DLD1 (cell line): ENCODE measurements at regions not wholly inside any gene's neighbourhood (a gene's known extent, or its start where the extent isn't known, plus 50 kb on each side); places are given as distances from the start of the nearest gene placed in this dataset.
"Not testable (repeated sequence)": the region's sequence is repeated elsewhere in the genome, so short reads cannot be mapped to it uniquely, and the experiment has no call there.

Source experiments
- in situ Hi-C: cut with HindIII; loops from 2 replicates; pipeline ENCODE4 v1.10.0; 2017; ENCODE audit warnings: low sequenced_read_pairs

DNA sequence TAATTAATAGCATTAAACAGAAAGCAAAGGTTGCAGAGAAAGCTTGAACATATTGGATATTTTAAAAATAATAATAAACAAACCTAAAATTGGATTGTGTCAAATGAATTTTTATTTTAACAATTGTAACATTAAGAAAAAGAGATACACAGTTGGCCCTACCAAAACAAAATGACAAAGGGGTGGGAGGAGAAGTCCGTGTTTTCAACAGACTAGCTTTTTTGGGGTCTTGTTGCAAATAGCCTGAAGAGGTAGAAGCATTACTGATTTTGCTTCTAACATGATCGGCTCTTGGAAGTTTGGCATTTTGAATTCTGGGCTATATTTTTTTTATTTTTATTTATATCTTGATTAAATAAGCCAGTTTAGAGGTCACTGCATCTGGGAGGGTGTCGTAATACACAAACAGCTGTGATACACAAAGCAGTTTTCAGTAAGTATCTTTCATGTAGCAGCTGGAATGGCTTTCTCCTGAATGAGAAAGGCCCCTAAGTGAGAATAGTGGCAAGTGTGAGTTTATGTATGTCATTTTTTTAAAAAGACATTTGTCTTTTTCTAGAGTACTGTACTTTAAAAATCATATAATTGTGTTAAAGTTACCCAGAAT lies 85.5 kb upstream of the ZNF217 start:
- in situ Hi-C loops: no loop called here

DNA sequence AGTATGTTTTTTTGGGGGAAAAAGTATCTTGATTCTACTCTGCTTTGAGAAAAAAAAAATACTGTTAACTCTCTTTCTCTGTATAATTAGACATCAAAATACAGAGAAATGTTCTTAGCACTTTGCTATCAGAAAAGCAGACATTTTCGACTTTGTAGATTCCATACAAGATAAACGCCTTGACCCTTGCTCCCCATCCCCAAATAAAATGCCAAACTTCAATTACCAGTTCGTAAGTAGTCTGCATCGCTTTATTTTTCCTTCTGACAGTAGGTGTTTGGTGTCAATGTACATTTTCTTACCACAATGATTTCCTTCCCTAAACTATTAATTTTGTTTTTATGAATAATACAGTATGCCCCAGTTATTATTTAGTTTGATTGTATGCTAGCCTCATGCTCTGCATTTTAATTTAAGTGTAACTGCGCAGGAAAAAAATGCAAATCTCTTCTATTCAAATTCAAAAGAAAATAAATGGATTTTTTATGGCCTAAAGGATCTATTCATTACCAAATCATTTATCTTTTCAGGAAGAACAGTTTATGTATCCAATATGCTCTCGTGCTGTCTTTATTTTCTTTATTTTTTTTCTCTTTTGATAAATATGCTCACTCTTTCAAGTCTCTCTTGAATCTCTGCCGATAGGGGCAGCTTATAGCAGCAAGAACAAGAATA lies 84.8 kb upstream of the ZNF217 start:
- in situ Hi-C loops: no loop called here

DNA sequence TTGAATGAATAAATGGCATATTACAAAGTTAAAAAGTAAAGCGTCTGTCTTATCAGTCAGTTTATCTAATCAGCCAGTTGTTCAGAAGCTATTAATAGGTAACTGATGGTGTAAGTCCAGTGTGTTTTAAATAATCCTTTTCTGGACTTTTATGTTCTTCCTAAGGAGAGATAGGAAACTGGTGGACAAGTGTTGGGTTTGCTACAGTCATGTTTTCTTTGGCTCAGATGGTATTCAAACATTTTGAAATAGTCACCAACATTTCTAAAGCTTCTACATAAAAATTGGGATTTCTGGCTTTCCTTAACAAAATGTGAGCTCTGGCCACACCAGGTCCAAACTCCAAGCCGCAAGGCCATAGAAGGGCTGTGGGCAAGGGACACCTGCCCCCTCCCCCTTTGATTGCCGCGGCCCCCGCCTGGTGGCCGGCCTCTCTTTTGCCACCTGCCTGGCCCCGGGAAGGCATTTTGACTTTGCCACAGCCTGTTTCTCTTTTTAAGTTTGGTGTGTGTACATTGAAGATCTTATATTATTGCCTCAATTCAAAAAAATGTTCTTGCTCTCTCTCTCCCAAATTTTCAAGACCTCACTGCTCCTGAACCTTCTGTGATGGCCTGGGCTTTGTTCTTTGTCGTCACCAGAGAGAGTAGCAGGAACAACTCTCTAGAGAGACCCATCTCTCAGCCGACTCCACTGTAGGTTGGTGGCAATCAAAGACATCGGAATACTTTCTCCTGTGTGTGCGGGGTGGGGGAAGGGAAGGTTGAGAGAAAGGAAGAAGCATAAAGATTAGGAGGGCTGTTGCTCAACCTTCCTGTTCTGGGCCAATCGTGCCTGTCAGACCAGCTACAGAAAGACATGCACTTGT lies 84.0 kb upstream of the ZNF217 start:
- in situ Hi-C loops: no loop called here

DNA sequence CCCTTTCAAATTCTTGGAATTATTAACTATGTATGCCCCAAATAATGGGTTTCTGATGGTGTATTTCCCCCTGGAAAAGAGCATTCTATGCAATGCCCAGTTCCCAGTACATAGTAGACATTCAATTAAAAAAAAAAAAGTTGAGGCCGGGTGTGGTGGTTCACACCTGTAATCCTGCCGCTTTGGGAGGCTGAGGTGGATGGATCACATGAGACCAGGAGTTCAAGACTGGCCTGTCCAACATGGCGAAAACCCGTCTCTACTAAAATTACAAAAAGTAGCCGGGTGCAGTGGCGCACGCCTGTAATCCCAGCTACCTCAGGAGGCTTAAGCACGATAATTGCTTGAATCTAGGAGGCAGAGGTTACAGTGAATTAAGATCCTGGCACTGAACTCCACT lies 83.3 kb upstream of the ZNF217 start:
- in situ Hi-C loops: no loop called here

DNA sequence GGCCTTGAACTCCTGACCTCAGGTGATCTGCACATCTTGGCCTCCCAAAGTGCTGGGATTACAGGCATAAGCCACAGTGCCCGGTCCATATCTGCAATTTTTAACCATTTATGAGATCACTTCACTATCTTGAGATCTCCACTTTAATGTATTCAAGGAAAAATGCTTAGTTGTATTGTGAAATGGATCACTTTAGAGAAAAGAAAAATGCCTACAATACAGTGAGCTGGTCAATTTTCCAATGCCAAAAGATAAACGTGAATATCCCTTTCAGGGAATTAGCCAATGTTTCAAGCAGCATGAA lies 82.8 kb upstream of the ZNF217 start:
- in situ Hi-C loops: no loop called here

DNA sequence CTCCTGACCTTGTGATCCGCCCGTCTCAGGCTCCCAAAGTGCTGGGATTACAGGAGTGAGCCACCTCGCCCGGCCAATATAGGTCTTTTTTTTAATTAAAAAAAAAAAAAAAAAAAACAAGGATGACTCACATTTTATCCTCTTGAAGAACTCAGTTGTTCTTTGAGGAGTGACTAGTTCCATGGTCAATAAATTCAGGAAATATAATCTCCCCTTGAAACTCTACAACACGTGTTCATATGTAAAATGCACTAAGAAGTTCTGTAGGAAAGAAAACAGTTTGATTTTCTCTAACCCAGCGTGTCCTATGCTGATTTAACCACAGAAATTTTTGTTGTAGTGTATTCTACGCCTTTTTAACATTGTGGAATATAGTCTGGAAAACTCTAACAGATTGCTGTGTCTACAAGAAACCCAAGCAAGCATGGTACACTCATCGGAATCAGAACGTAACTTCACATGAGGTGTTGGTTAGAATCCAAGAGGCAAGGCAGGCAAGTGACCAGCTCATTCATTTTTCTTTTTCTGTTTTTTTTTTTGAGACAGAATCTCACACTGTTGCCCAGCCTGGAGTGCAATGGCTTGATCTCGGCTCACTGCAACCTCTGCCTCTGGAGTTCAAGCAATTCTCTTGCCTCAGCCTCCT lies 79.0 kb upstream of the ZNF217 start:
- in situ Hi-C loops: no loop called here

DNA sequence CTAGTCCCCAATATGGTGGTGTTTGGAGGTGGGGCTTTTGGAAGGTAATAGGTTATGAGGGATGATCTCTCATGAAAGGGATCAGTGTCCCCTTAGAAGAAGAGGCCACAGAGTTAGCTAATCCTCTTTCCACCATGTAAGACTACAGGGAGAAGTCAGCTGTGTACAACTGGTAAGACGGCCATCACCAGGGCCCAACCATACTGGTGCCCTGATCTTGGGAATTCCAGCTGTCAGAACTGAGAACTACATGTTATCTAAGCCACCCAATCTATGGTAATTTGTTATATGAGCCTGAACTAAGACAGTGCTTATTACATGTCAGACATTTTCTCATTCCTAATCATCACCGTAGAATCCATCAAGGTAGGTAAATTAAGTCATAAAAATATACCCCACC lies 77.7 kb upstream of the ZNF217 start:
- in situ Hi-C loops: no loop called here

DNA sequence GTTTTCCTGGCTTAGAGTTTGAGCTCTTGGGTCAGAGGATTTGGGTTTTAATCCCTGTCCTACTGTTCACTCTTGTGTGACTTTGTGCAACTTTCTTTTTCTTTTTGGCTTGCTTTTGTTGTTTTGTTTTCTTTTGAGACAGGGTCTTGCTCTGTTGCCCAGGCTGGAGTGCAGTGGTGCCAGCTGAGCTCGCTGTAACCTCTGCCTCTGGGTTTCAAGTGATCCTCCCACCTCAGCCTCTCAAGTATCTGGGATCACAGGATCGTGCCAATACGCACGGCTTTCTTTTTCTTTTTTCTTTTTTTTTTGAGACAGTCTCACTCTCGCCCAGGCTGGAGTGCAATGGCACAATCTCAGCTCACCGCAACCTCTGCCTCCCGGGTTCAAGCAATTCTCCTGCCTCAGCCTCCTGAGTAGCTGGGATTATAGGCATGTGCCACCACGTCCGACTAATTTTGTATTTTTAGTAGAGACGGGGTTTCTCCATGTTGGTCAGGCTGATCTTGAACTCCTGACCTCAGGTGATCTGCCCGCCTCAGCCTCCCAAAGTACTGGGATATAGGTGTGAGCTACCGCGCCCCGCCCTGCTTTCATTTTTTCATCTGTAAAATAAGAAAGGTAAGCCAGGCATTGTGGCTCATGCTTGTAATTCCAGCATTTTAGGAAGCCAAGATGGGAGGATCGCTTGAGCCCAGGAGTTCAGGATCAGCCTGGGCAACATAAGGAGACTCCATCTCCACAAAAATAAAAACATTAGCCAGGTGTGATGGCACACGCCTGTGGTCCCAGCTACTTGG lies 76.1 kb upstream of the ZNF217 start:
- in situ Hi-C loops: not testable (repeated sequence)

DNA sequence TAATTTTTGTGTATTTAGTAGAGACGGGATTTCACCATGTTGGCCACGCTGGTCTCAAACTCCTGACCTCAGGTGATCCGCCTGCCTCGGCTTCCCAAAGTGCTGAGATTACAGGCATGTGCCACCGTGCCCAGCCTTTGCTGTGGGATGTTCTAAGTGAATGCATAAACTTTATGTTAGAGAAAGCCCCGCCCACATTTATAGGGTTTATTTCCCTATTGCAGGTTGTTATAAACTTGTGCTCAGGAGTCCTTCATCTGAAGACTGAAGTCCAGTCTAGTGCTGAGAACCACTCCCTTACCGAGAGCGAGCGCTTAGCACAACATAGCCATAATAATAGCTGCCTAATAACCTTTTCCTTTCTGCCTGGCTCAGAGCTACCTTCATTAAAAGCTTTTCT lies 75.4 kb upstream of the ZNF217 start:
- in situ Hi-C loops: no loop called here

DNA sequence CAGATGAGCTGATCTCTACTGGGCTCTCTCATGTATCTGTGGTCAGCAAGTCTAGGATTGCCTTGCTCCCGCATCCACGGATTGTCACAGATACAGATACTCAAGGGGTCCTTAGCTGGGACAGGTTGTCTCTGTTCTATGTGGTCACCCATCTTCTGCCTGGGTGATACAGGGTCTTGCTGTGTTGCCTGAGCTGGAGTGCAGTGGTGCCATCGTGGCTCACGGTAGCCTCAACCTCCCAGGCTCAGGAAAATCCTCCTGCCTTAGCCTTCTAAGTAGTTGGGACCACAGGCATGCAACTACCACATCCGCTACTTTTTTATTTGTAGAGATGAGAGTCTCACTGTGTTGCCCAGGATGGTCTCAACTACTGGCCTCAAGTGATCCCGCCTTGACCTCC lies 72.5 kb upstream of the ZNF217 start:
- in situ Hi-C loops: no loop called here

DNA sequence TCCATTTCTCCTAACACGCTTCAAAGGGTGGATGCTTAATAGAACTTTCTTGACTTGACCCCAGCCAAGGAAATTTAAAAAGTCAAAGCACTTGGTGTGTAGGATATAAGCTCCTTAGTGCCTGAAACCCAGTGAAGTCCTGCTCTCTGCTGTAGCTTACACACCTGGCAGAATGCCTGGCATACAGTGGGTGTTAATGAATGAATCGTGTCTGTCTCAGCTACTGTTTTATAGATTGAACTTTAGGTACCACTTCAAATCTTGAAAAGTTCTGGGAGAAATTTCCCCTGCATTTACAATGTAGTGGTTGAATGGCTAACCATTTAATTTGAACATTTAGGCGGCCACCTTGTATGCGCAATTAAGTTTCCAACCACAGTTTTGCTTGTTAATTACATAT lies 70.5 kb upstream of the ZNF217 start:
- in situ Hi-C loops: no loop called here

DNA sequence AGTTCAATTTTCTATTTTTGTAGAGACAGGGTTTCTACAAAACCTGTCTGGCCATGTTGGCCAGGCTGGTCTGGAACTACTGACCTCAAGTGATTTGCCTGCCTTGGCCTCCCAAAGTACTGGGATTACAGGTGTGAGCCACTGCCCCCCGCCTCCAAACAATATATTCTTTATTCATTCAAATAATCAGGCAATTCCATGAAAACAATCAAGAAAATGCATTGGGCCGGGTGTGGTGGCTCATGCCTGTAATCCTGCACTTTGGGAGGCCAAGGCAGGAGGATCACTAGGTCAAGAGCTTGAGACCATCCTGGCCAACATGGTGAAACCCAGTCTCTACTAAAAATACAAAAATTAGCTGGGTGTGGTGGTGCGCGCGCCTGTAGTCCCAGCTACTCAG lies 69.9 kb upstream of the ZNF217 start:
- in situ Hi-C loops: not testable (repeated sequence)

DNA sequence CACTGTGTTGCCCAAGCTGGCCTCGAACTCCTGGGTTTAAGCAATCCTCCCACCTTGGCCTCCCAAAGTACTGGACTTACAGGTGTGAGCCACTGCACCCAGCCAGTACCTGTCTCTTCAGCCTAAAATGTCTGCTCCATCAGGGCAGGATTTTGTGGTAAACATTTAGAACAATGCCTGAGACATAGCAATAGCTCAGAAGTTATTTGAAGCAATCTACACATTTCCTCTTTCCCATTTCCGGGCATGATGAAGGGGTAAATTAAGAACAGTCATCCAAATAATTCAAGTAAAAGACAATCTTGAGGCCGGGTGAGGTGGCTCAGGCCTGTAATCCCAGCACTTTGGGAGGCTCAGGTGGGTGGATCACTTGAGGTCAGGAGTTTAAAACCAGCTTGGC lies 69.0 kb upstream of the ZNF217 start:
- in situ Hi-C loops: no loop called here

DNA sequence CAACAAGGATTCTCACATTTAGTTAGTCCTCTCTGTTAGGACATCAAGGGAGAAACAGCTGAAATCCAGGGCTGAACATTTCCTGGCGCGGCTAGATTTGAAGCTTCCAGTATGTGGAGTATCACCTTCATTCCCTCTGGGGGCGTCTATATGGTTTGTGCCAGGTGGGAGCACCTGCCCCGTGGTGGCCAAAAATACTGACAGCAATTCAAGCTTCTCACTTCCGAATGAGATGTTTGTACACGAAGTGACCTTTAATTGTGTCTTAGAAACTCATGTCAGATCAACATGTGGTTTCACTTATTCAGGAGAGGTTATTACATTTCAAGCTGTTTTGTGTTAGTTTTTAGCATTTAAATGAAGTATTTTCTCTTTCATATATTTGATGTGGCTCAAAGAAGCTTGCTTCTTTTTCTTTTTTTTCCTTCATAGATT lies 67.3 kb upstream of the ZNF217 start:
- in situ Hi-C loops: no loop called here

DNA sequence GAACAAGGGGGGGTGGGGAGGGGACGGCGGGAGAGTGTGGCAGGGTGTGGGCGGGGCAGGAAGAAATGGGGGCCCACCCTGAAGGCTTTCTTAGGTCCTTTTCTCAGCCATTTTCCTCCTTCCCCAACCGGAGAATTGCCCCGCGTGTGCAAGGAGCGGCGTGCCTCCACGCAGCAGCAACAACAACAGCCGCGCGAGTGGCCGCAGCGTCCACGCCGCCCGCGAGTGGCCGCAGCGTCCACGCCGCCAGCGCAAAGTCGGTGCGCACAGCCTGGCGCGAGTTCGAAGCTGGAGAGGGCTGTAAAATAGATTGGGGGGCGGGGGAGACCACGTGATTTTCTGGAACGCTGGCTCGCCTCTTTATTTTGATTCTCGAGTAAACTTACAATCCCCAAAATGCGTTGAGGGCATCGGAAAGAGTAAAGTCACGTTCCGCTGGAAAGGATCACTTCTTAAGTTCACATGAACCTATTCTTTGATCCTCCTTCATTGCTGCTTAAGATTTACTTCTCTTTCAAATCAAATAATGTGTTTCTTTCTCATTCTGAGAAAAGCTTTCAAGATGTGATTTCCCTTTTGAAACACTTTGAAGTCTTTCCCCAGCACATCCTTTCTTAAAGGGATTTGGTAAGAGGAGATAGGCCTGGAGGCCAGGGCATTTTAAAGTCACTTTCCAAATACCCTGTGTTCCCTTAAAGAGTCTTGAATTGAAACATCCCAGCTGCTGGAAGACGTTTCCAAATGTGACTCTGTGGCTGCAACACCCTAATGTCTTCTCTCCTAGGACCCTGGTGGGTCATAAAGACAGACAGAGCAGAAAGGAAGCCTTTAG lies 66.7 kb upstream of the ZNF217 start:
- in situ Hi-C loops: no loop called here

DNA sequence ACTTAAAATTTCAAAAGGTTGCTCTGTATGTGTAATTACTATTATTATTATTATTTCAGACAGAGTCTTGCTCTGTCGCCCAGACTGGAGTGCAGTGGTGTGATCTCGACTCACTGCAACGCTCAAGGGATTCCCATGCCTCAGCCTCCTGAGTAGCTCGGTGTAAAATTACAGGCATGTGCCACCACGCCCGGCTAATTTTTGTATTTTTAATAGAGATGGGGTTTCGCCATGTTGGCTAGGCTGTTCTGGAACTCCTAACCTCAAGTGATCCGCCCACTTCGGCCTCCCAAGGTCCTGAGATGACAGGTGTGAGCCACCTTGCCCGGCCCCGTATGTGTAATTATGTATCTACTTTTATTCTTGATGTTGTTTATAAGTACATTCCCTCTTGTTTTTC lies 65.3 kb upstream of the ZNF217 start:
- in situ Hi-C loops: no loop called here

DNA sequence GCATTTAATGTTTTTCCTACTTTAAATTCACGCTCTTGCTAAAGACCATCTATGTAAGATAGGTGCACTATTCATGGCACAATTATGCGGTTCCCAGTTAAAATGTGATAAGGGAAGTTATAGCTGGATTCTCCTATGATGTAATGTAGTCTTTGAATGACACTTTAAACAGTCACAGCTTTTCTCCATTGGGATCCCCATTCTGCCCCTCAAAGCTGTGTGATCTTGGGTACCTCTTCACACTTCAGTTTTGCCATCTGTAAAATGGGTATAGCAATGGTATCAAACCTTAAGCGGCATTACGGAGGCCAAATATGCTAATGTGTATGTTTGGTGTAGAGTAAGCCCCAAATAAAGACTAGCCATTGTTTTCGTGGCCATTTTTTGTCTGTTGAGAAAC lies 64.7 kb upstream of the ZNF217 start:
- in situ Hi-C loops: no loop called here

DNA sequence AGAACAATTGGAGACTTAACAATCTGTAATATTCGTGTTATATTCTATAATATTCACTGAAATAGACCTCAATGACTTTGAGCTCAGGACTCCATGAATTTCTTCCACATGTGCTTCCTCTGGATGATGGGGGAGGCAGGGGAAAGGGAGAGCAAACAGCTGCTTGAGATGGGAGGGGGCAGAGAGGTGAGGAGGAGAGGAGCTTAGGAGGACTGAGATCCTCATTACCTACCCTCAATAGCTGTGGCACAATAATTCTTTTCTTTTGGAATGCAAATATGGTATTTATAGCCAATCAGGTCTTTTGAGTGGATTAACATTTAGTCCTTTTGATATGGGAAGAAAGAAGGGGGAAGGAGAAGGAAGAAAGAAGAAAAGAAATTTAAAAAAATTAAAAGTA lies 64.1 kb upstream of the ZNF217 start:
- in situ Hi-C loops: no loop called here

DNA sequence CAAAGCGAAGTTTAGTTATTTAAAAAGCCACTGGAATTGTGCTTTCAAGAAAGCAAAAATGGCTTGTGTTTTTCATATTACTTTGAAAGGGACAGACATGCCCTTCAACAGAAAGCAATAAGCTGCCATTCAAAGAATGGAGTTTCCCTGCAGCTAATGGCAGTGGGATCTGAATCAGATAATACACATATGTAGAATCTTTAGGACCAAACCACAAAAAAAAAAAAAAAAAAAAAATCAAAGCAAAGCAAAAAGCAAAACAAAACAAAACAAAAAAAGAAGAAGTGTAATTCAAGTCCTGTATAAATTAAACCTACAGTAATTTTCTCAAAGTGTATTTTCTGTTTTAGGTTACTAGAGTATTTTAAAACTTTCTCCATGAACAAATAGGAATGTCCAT lies 63.6 kb upstream of the ZNF217 start:
- in situ Hi-C loops: no loop called here
